DMS153 (cell line): ENCODE measurements at regions not wholly inside any gene's neighbourhood (a gene's known extent, or its start where the extent isn't known, plus 50 kb on each side); places are given as distances from the start of the nearest gene placed in this dataset.

Experiments
- DNase-seq: peaks from one replicate; lab custom pipeline; 2025; lab: John Stamatoyannopoulos, UW

GRCh38 chr17:77379065-77379428, 238.3 kb downstream of the SEC14L1 start:
- DNase-seq: no peak

- DNase-seq: no peak
Measured at GRCh38 chr17:77379832-77380231, 239.1 kb downstream of the SEC14L1 start.

- DNase-seq: no peak
Measured at GRCh38 chr17:77380395-77381184, 239.8 kb downstream of the SEC14L1 start.

- no peak for DNase-seq
Measured at GRCh38 chr17:77381185-77381700, 240.5 kb downstream of the SEC14L1 start.

- no peak for DNase-seq
Measured at GRCh38 chr17:77381731-77382130, 241.0 kb downstream of the SEC14L1 start.

GRCh38 chr17:77382356-77382911, 241.7 kb downstream of the SEC14L1 start:
- DNase-seq: no peak

GRCh38 chr17:77382966-77383612, 242.3 kb downstream of the SEC14L1 start:
- DNase-seq: no peak

- no peak for DNase-seq
Measured at GRCh38 chr17:77383613-77384608, 243.1 kb downstream of the SEC14L1 start.

- no peak for DNase-seq
Measured at GRCh38 chr17:77385750-77386501, 245.2 kb downstream of the SEC14L1 start.

- no peak for DNase-seq
Measured at GRCh38 chr17:77386502-77387192, 245.9 kb downstream of the SEC14L1 start.

GRCh38 chr17:77387891-77388290, 247.1 kb downstream of the SEC14L1 start:
- no peak for DNase-seq

- no peak for DNase-seq
Measured at GRCh38 chr17:77388384-77389306, 247.9 kb downstream of the SEC14L1 start.

- DNase-seq: no peak
Measured at GRCh38 chr17:77390870-77391269, 250.1 kb downstream of the SEC14L1 start.

GRCh38 chr17:77391668-77392375, 251.1 kb downstream of the SEC14L1 start:
- no peak for DNase-seq

GRCh38 chr17:77392376-77393273, 251.9 kb downstream of the SEC14L1 start:
- DNase-seq: peak; percentile 43

GRCh38 chr17:77393274-77393600, 252.5 kb downstream of the SEC14L1 start:
- no peak for DNase-seq

GRCh38 chr17:77393867-77394539, 253.2 kb downstream of the SEC14L1 start:
- DNase-seq: no peak
